ENCODE measurements at regions not wholly inside any gene's neighbourhood (a gene's known extent, or its start where the extent isn't known, plus 50 kb on each side); places are given as distances from the start of the nearest gene placed in this dataset. TPM values are rescaled to one million over a fixed set of nuclear protein-coding genes. Genes with fewer than 3 reads are reported as not detected.
"Not testable (repeated sequence)": the region's sequence is repeated elsewhere in the genome, so short reads cannot be mapped to it uniquely, and the experiment has no call there.

- FAIRE-seq; H3K27ac ChIP-seq (ENCODE audit: low read depth, low read length): not testable (repeated sequence)
Observed at GRCh38 chr16:21543151-21543836, 56.1 kb upstream of the METTL9 start.

GRCh38 chr16:21545664-21546326, 53.6 kb upstream of the METTL9 start:
- not testable (repeated sequence) for H3K27ac ChIP-seq (ENCODE audit: low read depth, low read length); H3K4me2 ChIP-seq (ENCODE audit: low read length); H3K4me1 ChIP-seq (ENCODE audit: insufficient read depth, low read length); H3K4me3 ChIP-seq (ENCODE audit: insufficient read depth, low read depth, low read length); H3K4me3 Mint-ChIP-seq (ENCODE audit: unreplicated experiment); H3K36me3 ChIP-seq (ENCODE audit: insufficient read depth, low read length); H3K9ac ChIP-seq (ENCODE audit: low read length); H3K27me3 ChIP-seq (ENCODE audit: insufficient read depth, low read length); H3K36me3 Mint-ChIP-seq (ENCODE audit: low read depth, unreplicated experiment); H4K20me1 ChIP-seq (ENCODE audit: insufficient read depth, low read length); H3K79me2 ChIP-seq (ENCODE audit: insufficient read depth, low read length); DNase-seq (ENCODE audit: low read depth); FAIRE-seq; H3K9me3 ChIP-seq (ENCODE audit: insufficient read depth, low read depth, low read length); H3K27me3 Mint-ChIP-seq (ENCODE audit: low read depth, unreplicated experiment); H3K27ac Mint-ChIP-seq (ENCODE audit: unreplicated experiment); H3K9me3 Mint-ChIP-seq (ENCODE audit: unreplicated experiment)
- peaks cover 13% of the 10 kb centered on the region for H3K4me1 Mint-ChIP-seq (ENCODE audit: low read depth, unreplicated experiment)
- H2AFZ ChIP-seq (ENCODE audit: low read depth, low read length): peak overlapping the region; percentile 17

More at GRCh38 chr16:21543151-21543836, 56.1 kb upstream of the METTL9 start:
- H4K20me1 ChIP-seq (ENCODE audit: insufficient read depth, low read length); H3K79me2 ChIP-seq (ENCODE audit: insufficient read depth, low read length); H3K4me2 ChIP-seq (ENCODE audit: low read length); H3K9me3 ChIP-seq (ENCODE audit: insufficient read depth, low read depth, low read length); H3K36me3 Mint-ChIP-seq (ENCODE audit: low read depth, unreplicated experiment); DNase-seq (ENCODE audit: low read depth); H2AFZ ChIP-seq (ENCODE audit: low read depth, low read length); H3K9me3 Mint-ChIP-seq (ENCODE audit: unreplicated experiment); H3K9ac ChIP-seq (ENCODE audit: low read length); H3K36me3 ChIP-seq (ENCODE audit: insufficient read depth, low read length); H3K27me3 ChIP-seq (ENCODE audit: insufficient read depth, low read length); H3K27me3 Mint-ChIP-seq (ENCODE audit: low read depth, unreplicated experiment); H3K4me3 ChIP-seq (ENCODE audit: insufficient read depth, low read depth, low read length): not testable (repeated sequence)
- Mint-ChIP-seq H3K4me1 (ENCODE audit: low read depth, unreplicated experiment) (peaks cover 20% of the 10 kb centered on the region), H3K4me3 (ENCODE audit: unreplicated experiment) (peak overlapping the region; percentile 70), H3K27ac (ENCODE audit: unreplicated experiment) (peak overlapping the region; percentile 77)
- peaks cover 11% of the 10 kb centered on the region for H3K4me1 ChIP-seq (ENCODE audit: insufficient read depth, low read length)

- H3K4me3 ChIP-seq (ENCODE audit: insufficient read depth, low read depth, low read length); H3K36me3 Mint-ChIP-seq (ENCODE audit: low read depth, unreplicated experiment); H3K36me3 ChIP-seq (ENCODE audit: insufficient read depth, low read length); H3K9me3 Mint-ChIP-seq (ENCODE audit: unreplicated experiment); H3K27ac ChIP-seq (ENCODE audit: low read depth, low read length); H2AFZ ChIP-seq (ENCODE audit: low read depth, low read length); H3K9ac ChIP-seq (ENCODE audit: low read length); H3K9me3 ChIP-seq (ENCODE audit: insufficient read depth, low read depth, low read length); DNase-seq (ENCODE audit: low read depth); H3K4me3 Mint-ChIP-seq (ENCODE audit: unreplicated experiment); H3K4me1 Mint-ChIP-seq (ENCODE audit: low read depth, unreplicated experiment); H3K4me1 ChIP-seq (ENCODE audit: insufficient read depth, low read length); FAIRE-seq; H3K27ac Mint-ChIP-seq (ENCODE audit: unreplicated experiment); H3K27me3 ChIP-seq (ENCODE audit: insufficient read depth, low read length); H3K79me2 ChIP-seq (ENCODE audit: insufficient read depth, low read length); H4K20me1 ChIP-seq (ENCODE audit: insufficient read depth, low read length); H3K4me2 ChIP-seq (ENCODE audit: low read length): not testable (repeated sequence)
- H3K27me3 Mint-ChIP-seq (ENCODE audit: low read depth, unreplicated experiment): peaks cover 12% of the 10 kb centered on the region
Observed at GRCh38 chr16:21549396-21549795, 50.0 kb upstream of the METTL9 start.

Small RNA genes lying in the stretch of these regions (microRNA-seq; reads per million reads assigned to microRNA genes)
- not detected for gene MIR3680-1
